Stomach smooth muscle (tissue), 2 donors: ENCODE measurements at regions not wholly inside any gene's neighbourhood (a gene's known extent, or its start where the extent isn't known, plus 50 kb on each side); places are given as distances from the start of the nearest gene placed in this dataset.

Experiments
- H3K27ac ChIP-seq: one replicate; pipeline ENCODE4 v1.7.0; 2013; ENCODE audit warnings: mild to moderate bottlenecking, low read length, inconsistent platforms
- H3K27me3 ChIP-seq, 2 donors: one replicate each; pipeline ENCODE4 v1.7.0; 2013; ENCODE audit warnings: low read length in 2 of 2; ENCODE audit not compliant: insufficient read depth in 2 of 2, control insufficient read depth in 1 of 2
- H3K36me3 ChIP-seq, 2 donors: one replicate each; pipeline ENCODE4 v1.7.0; 2013; ENCODE audit warnings: low read length in 2 of 2; ENCODE audit not compliant: control insufficient read depth in 2 of 2, insufficient read depth in 2 of 2
- H3K4me1 ChIP-seq: one replicate; pipeline ENCODE4 v1.7.0; 2013; ENCODE audit warnings: low read length; ENCODE audit not compliant: control insufficient read depth, insufficient read depth
- H3K4me3 ChIP-seq, 2 donors: one replicate each; pipeline ENCODE4 v1.7.0; 2013; ENCODE audit warnings: low read length in 2 of 2
- H3K9ac ChIP-seq, 2 donors: one replicate each; pipeline ENCODE4 v1.7.0; 2013; ENCODE audit warnings: low read length in 2 of 2, mild to moderate bottlenecking in 1 of 2
- H3K9me3 ChIP-seq, 2 donors: one replicate each; pipeline ENCODE4 v1.7.0; 2013; ENCODE audit warnings: low read length in 2 of 2; ENCODE audit not compliant: control insufficient read depth in 2 of 2
- donor health status: healthy.
- donor health status: Pancreatic carcinoma.

GRCh38 chr10:106217627-106218026, 946.9 kb downstream of the SORCS1 start:
- no peak overlapping the region for H3K9ac ChIP-seq

GRCh38 chr10:106216085-106216484, 948.4 kb downstream of the SORCS1 start:
- H3K4me1 ChIP-seq = no peaks in the 10 kb centered on the region
- H3K27me3 ChIP-seq = no peaks in the 10 kb centered on the region
- H3K27ac ChIP-seq = no peak overlapping the region
- H3K4me3 ChIP-seq = no peak overlapping the region
- no peak overlapping the region for H3K9ac ChIP-seq
- H3K36me3 ChIP-seq = no peaks in the 10 kb centered on the region
- no peaks in the 10 kb centered on the region for H3K9me3 ChIP-seq

More at GRCh38 chr10:106217627-106218026, 946.9 kb downstream of the SORCS1 start:
- no peaks in the 10 kb centered on the region for H3K4me1 ChIP-seq
- H3K27ac ChIP-seq = no peak overlapping the region
- no peaks in the 10 kb centered on the region for H3K9me3 ChIP-seq
- H3K4me3 ChIP-seq = no peak overlapping the region
- H3K36me3 ChIP-seq = no peaks in the 10 kb centered on the region
- H3K27me3 ChIP-seq = no peaks in the 10 kb centered on the region

- Histone ChIP-seq H3K27ac (no peak overlapping the region), H3K4me1 (no peaks in the 10 kb centered on the region), H3K9me3 (no peaks in the 10 kb centered on the region), H3K36me3 (no peaks in the 10 kb centered on the region), H3K9ac (no peak overlapping the region), H3K4me3 (no peak overlapping the region), H3K27me3 (no peaks in the 10 kb centered on the region)
These were observed 950.3 kb downstream of the SORCS1 start for GRCh38 chr10:106214243-106214642.

- H3K4me3 ChIP-seq = no peak overlapping the region
- no peaks in the 10 kb centered on the region for H3K9me3 ChIP-seq
- no peaks in the 10 kb centered on the region for H3K27me3 ChIP-seq
- no peak overlapping the region for H3K27ac ChIP-seq
- H3K4me1 ChIP-seq = no peaks in the 10 kb centered on the region
- H3K36me3 ChIP-seq = no peaks in the 10 kb centered on the region
- no peak overlapping the region for H3K9ac ChIP-seq
These were observed 951.0 kb downstream of the SORCS1 start for GRCh38 chr10:106213493-106213892.

GRCh38 chr10:106198275-106198674, 966.2 kb downstream of the SORCS1 start:
- no peak overlapping the region for H3K4me3 ChIP-seq
- H3K27ac ChIP-seq = no peak overlapping the region
- H3K4me1 ChIP-seq = no peaks in the 10 kb centered on the region
- no peaks in the 10 kb centered on the region for H3K27me3 ChIP-seq
- H3K36me3 ChIP-seq = no peaks in the 10 kb centered on the region
- H3K9me3 ChIP-seq = no peaks in the 10 kb centered on the region
- H3K9ac ChIP-seq = no peak overlapping the region

GRCh38 chr10:106189292-106189691, 975.2 kb downstream of the SORCS1 start:
- Histone ChIP-seq H3K4me1 (no peaks in the 10 kb centered on the region), H3K27ac (no peak overlapping the region), H3K9me3 (no peaks in the 10 kb centered on the region), H3K36me3 (no peaks in the 10 kb centered on the region), H3K4me3 (no peak overlapping the region), H3K27me3 (no peaks in the 10 kb centered on the region), H3K9ac (no peak overlapping the region)

- Histone ChIP-seq H3K4me3 (no peak overlapping the region), H3K36me3 (no peaks in the 10 kb centered on the region), H3K9ac (no peak overlapping the region), H3K9me3 (no peaks in the 10 kb centered on the region), H3K27ac (no peak overlapping the region), H3K27me3 (no peaks in the 10 kb centered on the region), H3K4me1 (no peaks in the 10 kb centered on the region)
These were observed 978.6 kb downstream of the SORCS1 start for GRCh38 chr10:106185951-106186350.

GRCh38 chr10:106183041-106183440, 981.5 kb downstream of the SORCS1 start:
- H3K36me3 ChIP-seq = no peaks in the 10 kb centered on the region
- no peak overlapping the region for H3K27ac ChIP-seq
- H3K4me1 ChIP-seq = no peaks in the 10 kb centered on the region
- no peak overlapping the region for H3K4me3 ChIP-seq
- no peaks in the 10 kb centered on the region for H3K27me3 ChIP-seq
- no peak overlapping the region for H3K9ac ChIP-seq
- H3K9me3 ChIP-seq = no peaks in the 10 kb centered on the region

- H3K4me1 ChIP-seq = no peaks in the 10 kb centered on the region
- H3K9ac ChIP-seq = no peak overlapping the region
- no peak overlapping the region for H3K27ac ChIP-seq
- no peaks in the 10 kb centered on the region for H3K36me3 ChIP-seq
- no peak overlapping the region for H3K4me3 ChIP-seq
- H3K27me3 ChIP-seq = no peaks in the 10 kb centered on the region
- no peaks in the 10 kb centered on the region for H3K9me3 ChIP-seq
These were observed 982.0 kb downstream of the SORCS1 start for GRCh38 chr10:106182542-106182941.

- Histone ChIP-seq H3K9ac (no peak overlapping the region), H3K36me3 (no peaks in the 10 kb centered on the region), H3K4me1 (no peaks in the 10 kb centered on the region), H3K4me3 (no peak overlapping the region), H3K27me3 (no peaks in the 10 kb centered on the region), H3K9me3 (no peaks in the 10 kb centered on the region), H3K27ac (no peak overlapping the region)
These were observed 983.0 kb downstream of the SORCS1 start for GRCh38 chr10:106181501-106181900.

- Histone ChIP-seq H3K9ac (no peak overlapping the region), H3K4me3 (no peak overlapping the region), H3K27me3 (no peaks in the 10 kb centered on the region), H3K36me3 (no peaks in the 10 kb centered on the region), H3K9me3 (no peaks in the 10 kb centered on the region), H3K4me1 (no peaks in the 10 kb centered on the region), H3K27ac (no peak overlapping the region)
These were observed 985.1 kb downstream of the SORCS1 start for GRCh38 chr10:106179430-106179829.
